ENCODE measurements at regions not wholly inside any gene's neighbourhood (a gene's known extent, or its start where the extent isn't known, plus 50 kb on each side); places are given as distances from the start of the nearest gene placed in this dataset.
"Not testable (repeated sequence)": the region's sequence is repeated elsewhere in the genome, so short reads cannot be mapped to it uniquely, and the experiment has no call there.

DNA sequence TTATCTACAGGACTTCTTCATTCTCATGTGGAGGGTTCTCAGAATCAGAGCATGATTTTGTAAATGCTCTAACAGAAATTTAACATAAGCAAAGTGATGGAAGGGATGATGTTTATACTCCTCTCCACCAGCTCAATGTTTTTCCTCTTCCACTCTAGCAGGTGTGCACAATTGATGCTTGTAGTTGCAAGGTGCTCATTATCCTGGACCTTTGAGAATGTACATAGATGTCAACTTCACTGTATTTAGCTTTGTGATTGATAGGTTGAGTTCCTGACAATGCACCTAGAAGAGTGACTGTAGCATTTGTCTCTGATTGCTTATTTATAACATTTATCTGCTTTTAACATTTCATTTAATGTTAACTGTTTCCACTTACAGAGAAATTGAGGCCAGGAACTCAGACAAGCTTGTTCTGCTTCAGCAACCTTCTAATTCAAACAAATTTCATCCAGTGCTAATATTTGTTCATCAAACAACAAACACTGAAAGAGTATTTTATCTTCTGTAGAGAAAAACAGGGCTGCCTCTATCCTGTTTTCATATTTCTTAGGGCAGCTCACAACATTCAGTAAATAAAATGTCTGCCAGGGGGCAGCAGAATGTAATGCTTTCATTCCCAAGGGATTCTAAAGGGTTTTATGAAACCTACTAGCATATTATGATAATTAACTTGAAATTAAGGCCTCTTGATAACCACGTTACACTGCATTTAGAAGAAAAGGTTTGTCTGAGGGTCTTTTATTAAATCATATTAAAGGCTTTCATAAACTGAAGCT lies 127.9 kb upstream of the NOL4 start:
- DNase-seq (ENCODE audit: low spot score) = peak; percentile 17

DNA sequence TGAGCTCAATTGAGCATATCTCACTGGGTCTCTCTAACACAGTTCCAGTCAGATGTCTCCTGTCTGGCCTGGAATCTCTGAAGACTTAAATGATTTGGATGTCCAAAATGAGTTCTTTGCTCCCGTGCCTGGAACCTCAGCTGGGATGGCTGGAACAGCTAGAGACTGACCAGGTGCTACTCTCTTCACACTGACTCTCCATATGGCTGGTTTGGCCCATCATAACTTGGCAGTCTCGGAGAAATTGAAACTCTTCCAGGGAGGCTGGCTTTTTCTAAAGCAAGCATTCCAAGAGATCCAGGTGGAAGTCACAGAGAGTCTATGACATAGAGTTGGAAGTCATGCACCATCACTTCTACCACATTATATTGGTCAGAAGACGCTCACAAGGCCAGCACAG lies 129.6 kb upstream of the NOL4 start:
- DNase-seq (ENCODE audit: low spot score) = no peak

DNA sequence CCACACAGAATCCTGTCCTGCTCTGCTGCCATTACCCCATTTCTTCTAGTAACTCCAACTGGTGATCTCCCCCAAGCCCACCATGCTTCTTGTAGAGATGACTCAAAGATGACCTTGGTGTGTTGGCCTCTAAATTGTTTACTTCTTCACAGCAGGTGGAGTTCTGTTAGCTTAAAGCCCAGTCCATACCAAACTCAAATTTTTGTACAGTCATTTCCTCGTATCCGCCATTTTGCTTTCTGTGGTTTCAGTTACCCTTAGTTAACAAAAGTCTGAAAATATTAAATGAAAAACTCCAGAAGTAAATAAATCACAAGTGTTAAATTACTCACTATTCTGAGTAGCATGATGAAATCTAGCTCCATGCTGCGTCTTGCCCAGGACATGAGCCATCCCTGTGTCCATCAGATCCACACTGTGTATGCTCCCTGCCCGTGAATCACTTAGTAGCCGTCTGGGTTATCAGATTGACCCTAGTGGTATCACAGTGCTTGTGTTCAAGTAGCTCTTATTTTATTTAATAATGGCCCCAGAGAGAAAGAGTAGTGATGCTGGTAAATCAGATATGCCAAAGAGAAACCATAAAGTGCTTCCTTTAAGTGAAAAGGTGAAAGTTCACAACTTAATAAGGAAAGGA lies 133.3 kb upstream of the NOL4 start:
- no peak for DNase-seq (ENCODE audit: low spot score)

DNA sequence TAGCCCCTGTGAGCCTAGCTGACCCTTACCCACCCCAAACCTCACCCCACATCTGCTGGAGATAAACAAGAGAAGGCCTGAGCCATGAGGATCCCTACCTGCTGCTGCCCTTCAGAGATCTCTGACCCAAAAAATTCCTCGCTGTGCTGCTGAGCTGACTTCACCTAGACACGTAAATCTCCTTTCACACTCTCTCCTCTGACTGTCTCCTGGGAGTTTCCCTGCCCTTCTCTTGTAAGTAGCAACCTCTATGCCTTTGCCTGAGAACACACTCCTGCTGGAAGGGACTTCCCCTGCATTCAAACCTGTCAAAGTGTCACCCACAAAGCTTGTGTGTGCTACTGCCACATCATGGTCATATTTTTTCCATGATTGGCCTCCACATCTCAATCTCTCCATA lies 134.2 kb upstream of the NOL4 start:
- DNase-seq (ENCODE audit: low spot score) = no peak

DNA sequence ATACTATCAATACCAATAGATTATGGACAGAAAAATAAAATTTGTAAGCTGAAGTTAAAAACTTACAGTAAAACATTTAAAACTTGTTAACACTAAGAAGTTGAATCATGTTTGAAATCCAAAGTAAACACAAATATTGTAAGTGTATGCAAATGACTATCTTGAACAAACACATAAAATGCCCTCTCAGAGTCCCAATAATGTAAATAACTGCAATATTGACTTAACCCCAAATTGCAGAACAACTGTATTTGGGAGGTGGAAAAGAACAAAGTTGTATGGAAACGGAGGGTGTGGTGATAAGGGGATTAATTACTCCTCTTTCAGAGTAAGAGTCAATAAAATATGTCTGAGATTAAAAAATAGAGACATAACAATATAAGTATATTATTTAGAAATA lies 140.0 kb upstream of the NOL4 start:
- no peak for DNase-seq (ENCODE audit: low spot score)

DNA sequence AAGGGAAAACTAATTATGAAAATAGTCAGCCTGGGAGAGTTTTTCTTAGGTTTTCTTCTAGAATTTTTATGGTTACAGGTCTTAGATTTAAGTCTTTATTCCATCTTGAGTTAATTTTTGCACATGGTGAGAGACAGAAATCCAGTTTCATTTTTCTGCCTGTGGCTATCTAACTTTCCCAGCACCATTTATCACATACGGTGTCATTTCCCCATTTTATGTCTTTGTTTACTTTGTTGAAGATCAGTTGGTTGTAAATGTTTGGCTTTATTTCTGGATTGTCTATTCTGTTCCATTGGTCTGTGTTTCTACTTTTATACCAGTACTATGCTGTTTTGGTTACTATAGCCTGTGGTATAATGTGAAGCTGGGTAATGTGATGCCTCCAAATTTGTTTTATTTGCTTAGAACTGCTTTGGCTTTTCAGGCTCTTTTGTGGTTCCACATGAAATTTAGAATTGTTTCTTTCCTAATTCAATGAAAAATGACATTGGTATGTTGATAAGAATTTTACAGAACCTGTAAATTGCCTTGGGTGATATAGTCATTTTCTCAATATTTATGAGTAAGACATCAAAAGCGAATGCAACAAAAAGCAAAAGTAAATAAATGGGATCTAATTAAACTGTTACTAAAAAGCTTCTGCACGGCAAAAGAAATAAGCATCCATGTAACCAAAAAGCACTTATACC lies 146.1 kb upstream of the NOL4 start:
- DNase-seq (ENCODE audit: low spot score) = no peak

DNA sequence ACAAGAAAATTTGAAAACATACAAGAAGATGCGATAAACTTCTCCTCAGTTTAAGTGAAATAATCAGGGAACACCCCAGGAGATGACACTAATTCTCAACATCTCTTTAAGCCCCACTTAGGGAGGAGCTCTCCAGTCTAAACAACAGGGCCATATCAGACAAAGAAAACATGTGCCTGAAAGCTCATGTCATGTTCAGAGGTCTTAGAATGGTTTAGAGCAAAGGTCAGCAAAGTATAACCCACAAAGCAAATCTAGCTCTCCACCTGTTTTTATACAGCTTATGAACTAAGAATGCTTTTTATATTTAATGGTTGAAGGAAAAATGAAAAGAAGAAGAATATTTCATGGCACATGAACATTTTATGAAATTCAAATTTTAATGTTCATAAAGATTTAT lies 155.6 kb upstream of the NOL4 start:
- no peak for DNase-seq (ENCODE audit: low spot score)

DNA sequence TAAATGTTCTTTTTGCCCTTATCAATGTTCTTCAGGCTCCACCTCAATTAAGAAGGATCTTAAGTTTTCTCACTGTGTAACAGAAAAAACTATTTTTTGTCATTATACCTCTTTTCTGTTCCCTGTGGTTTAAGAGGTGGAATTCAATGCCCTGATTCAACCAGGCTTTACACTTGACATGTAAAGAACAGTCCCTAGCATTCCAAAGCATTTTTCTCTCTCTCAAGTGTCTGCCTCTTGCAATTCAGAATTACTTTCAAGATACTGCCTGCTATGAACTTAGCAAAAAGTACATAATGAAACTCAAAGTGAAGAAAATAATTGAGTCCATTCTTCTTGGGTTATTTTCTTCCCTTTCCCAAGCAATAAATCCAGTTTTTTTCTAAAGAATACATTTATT lies 160.6 kb upstream of the NOL4 start:
- no peak for DNase-seq (ENCODE audit: low spot score)

DNA sequence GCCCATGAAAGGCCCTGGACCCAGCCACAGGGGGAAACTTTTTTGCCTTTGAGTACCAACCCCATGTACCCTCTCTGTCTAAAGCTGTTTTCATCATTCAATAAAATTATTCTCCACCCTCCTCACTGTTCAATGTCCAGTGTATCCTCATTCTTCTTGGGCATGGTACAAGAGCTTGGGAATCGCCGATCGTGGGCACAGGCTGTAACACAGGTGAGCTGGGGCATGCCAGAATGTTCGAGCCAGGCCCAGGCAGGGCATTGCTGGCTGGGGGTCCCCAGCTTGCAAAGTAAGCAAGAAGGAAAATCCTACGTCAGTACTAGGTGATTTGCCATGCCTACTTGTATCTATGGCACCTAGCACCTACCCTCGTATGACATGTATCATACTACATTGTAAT lies 162.1 kb upstream of the NOL4 start:
- no peak for DNase-seq (ENCODE audit: low spot score)

DNA sequence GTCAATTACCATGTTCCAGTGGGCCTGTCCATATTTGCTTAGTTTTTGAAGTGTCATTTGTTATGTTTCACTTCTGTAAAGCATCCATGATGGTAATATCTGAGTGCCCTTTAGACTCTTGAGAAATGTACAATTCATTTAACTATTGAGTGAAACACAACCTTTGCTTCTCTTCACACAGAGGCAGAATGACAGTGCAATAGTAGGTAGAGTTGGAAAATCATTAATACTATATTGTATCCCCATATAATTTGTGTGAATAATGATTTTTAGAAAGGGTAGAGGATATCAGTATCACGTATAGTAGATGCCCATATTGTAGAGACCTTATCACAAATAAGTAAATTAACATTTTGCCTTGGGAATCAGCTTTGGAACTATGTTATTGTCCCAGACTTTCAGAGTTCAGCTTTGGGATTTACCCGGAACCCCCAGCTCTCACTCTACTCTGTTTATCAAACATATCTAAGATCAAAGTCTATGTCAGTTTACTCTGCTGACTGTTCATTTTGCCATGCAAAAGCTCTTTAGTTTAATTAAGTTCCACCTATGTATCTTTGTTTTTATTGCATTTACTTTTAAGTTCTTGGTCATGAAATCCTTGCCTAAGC lies 172.7 kb upstream of the NOL4 start:
- no peak for DNase-seq (ENCODE audit: low spot score)

DNA sequence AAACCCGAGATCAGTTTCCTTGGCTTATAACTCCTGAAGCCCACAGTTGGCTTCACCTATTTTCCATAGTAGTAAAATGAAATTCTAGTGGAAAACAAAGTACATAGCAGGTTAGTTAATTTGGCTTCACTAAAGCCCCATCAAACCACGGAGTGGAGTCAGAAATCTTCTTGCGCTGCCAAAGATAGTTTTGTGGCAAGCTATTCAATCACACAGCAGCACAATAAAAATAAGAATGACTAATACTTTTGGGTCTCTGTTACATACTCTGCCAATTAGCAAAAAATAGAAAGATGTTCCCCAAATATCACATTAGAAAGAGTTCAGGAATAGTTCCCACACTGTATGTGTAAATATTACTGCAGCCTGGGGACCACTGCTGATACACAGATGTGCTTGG lies 175.2 kb upstream of the NOL4 start:
- no peak for DNase-seq (ENCODE audit: low spot score)

DNA sequence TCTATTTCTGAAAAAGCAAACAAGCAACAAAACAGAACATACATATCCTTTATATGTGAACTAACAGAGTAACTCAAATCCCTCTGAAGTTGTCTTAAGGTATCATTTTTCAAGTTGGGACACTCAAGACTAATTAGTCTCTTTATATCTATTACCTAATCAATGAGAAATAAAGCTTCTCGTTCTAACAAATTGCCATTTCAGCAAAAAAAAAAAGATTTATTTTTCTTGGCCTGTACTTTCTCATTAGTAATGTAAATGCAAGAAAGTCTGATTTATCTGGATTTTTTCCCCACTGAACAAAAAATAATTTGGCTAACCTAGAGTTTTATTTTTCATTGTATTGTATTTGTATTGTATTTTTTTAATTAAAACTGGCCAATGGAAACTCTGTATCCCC lies 176.1 kb upstream of the NOL4 start:
- no peak for DNase-seq (ENCODE audit: low spot score)

DNA sequence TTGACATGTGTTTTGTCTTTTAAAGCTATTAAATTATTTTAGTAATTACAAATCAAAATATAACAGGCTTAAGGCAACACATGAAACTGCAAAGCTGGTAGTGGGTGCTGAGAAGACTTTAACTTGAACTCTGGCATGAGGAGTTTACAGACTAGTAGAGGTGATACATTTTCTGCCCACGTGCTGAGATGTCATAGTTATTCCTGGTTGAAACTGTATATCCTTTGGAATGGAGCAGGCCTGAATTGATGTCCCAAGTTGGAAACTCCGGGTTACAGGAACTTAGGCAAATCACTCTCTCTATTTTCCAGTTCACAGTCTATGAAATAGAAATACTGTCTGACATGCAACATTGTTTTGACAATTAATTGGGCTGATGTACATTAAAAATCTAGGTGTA lies 177.1 kb upstream of the NOL4 start:
- no peak for DNase-seq (ENCODE audit: low spot score)

DNA sequence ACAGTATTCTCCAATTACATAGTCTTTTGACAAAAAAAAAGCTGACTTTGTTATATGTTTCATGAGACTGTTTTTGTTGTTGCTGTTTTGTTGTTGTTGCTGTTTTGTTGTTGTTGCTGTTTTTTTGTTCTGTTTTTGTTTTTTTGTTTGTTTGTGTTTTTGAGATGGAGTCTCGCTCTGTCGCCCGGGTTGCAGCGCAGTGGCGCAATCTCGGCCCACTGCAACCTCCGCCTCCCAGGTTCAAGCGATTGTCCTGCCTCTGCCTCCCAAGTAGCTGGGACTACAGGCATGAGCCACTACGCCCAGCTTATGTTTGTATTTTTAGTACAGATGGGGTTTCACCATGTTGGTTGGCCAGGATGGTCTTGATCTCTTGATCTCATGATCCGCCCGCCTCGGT lies 182.8 kb upstream of the NOL4 start:
- DNase-seq (ENCODE audit: low spot score) = not testable (repeated sequence)

DNA sequence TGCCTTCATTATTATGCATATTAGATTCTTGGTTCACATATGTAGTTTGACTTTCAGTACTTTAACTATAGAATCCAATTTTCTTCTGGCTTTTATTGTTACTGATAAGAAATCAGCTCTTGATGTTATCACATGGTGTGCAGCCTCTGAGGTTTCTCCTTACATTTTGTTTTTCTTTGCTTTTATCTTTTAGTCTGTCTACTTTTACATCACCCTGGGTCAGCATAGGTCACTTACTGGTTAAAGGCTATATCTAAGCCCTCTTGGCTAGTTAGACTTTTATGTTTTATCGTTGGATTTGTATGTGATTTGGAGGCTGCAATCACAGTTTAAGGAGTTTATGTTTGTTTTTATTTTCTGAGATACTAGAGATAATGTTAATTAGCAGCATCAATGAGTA lies 187.2 kb upstream of the NOL4 start:
- no peak for DNase-seq (ENCODE audit: low spot score)

DNA sequence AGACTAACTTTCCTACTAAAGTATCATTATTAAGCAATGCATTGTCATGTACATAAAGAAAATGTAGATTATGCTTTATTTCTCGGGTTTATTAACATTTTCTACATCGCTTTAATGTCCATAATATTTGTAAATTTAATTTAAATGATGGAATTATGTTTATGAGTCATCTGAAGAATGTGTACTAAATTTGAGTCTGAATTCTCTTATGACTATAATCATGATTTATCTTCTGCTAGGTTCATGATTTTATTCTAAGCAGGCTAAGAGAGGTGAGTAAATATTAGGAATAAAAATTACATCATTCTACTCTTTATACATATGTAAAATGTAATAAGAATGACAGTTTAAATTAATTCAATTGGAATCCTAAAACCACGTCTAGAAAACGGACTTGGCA lies 206.3 kb upstream of the NOL4 start:
- no peak for DNase-seq (ENCODE audit: low spot score)

DNA sequence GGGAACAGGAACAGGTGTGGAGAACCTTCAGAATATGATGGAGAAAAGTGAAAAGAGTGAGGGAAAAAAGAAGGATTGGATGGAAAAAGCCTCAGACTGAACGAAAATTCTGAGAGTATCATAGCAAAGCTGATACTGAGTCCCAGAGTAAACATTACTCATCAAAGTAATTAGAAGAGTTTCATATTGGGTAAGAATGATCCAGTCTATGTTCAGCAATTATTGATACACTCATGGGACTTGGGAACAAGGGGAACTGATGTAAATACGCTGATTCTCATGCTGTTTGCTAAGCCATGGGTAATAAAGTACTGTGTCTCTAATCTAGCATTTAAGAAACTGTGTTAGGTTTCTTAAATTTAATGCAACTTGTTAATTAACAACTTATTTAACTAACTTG lies 219.9 kb upstream of the NOL4 start:
- no peak for DNase-seq (ENCODE audit: low spot score)

DNA sequence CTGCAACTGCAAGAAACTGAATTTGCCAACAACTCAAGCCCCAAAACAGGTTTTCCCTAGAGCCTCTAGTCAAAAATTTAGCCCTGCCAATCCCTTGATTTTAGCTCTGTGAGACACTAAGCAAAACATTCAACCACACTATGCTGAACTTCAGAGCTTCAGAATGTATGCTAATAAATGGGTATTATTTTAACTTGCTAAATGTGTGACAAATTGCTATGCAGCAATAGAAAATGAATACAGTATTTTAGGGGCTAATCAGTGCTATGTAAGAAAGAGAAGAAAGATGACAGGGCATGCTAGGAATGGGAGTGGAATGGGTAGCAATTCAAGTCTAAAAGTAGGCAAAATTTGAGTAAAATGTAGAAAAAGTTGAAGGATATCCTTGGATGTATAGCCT lies 223.9 kb upstream of the NOL4 start:
- no peak for DNase-seq (ENCODE audit: low spot score)

DNA sequence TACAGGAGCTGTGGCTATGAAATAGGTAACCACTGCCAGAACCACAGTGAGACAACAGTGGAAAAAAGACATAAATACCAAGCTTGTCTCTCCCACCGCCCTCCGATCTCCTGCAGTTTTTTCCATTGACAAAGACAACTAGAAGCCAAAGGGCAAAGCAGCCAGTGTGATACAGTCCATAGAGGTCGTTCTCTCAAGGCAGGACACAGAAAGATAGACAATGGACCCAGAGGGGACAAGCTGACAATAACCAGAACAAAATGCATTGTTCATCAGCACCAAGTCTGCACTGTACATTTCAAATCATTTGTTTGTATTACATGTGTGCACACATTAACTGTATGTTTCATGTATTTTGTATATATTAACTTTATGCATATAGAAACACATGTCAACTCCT lies 233.0 kb upstream of the NOL4 start:
- DNase-seq (ENCODE audit: low spot score) = no peak

DNA sequence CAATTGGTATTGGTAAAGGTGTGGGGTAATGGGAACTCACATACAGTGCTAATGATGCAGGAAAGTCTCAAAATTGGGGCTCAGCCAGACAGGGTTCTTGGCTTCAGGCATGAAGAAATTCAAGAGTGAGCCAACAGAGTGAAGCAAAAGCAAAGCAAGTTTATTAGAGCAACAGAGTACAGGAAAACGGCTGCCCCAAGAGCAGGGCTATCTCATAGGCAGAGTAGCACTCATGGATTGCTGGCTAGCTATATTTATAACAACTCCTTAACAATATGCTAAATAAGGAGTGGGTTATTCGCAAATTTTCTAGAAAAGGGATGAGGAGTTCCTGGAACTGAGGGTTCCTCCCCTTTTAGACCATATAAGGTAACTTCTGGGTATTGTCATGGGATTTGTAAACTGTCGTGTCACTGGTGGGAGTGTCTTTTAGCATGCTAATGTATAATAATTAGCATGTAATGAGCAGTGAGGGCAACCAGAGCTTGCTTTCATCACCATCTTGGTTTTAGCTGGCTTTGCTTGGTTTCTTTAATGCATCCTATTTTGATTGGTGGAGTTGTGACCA lies 233.8 kb upstream of the NOL4 start:
- DNase-seq (ENCODE audit: low spot score) = no peak

DNA sequence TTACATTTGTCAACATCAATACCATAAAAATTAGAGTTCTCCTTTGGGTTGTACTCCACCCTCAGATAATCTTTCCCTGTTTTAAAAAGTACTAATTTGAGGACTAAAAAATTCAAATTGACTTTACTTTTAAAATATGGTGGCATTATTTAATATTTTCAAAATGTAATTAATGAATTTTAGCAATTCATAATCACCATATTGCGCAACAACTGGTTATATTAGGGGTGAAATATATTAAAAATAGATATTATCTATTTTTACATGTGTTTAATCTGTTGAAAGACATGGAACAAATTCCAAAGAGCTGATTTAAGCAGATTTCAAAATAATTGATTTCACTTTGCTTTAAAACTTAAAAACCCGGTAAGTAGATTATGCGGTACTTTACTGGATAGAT lies 236.6 kb upstream of the NOL4 start:
- no peak for DNase-seq (ENCODE audit: low spot score)

DNA sequence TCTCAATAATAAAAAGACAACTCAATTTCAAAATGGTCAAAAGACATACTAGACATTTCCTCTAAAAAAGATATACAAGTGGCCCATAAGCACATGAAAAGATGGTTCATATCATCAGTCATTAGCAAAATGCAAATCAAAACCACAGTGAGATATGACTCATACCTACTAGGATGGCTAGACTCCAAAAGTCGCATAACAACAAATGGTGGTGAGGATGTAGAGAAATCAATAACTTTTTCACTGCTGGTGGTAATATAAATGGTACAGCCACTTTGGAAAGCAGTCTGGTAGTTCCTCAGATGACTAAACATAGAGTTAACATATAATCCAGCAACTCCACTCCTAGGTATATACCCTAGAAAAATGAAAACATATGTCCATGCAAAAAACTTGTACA lies 242.3 kb upstream of the NOL4 start:
- DNase-seq (ENCODE audit: low spot score) = no peak

Data from globus pallidus (tissue), 1 donor.